ENCODE measurements at regions not wholly inside any gene's neighbourhood (a gene's known extent, or its start where the extent isn't known, plus 50 kb on each side); places are given as distances from the start of the nearest gene placed in this dataset.

DNA sequence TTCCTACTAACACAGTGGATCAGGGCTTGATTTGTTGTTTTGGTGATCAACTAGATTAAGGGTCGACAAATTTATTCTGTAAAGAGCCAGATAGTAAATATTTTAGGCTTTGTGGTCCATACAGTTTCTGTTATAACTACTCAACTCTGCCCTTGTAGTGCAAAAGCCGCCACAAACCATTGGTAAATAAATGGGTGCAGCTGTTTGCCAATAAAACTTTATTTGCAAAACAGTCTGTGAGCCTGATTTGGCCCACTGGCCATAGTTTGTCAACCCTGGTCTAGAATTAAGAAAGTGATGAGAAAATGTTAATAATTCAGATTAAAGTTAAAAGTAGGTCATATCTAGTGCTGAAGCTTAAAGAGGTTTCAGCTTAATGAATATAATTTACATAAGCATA lies 84.0 kb upstream of the TRIM2 start:
- no peak for DNase-seq (ENCODE audit: extremely low read depth in 1 of 11, low read depth in 9 of 11, low spot score in 4 of 11)

DNA sequence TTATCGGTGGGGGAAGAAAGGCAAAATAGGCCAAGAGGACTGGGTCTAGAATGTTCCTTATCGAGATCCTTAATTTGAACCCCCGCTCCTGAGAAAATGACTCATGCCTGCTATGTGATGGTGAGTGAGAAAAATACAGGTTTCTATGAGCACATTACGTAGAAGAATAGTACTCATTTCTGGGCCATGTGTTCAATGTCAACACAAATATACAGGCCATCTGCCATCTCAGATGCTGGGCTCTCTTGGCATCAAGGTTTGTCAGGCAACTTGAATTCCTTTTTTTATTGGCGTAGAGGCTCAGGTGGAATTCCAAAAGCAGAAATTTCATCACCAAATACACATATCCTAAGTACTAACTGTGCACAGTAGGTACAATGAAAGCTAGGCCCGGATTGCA lies 81.4 kb upstream of the TRIM2 start:
- no peak for DNase-seq (ENCODE audit: extremely low read depth in 1 of 11, low read depth in 9 of 11, low spot score in 4 of 11)

DNA sequence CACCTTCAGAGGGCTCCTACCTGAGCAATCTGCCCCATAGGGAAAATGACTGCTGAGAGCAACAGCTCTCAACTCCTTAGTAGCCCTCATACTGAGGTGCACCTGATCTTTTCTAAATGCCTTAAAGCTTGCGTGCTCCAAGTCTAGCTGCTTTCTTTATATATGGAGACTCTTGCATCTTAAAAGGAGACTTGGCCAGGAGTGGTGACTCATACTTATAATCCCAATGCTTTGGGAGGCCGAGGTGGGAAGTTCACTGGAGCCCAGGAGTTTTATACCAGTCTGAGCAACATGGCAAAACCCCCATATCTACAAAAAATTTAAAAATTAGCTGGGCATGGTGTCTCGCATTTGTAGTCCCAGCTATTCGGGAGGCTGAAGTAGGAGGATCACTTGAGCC lies 78.1 kb upstream of the TRIM2 start:
- DNase-seq (ENCODE audit: extremely low read depth in 1 of 11, low read depth in 9 of 11, low spot score in 4 of 11) = no peak

DNA sequence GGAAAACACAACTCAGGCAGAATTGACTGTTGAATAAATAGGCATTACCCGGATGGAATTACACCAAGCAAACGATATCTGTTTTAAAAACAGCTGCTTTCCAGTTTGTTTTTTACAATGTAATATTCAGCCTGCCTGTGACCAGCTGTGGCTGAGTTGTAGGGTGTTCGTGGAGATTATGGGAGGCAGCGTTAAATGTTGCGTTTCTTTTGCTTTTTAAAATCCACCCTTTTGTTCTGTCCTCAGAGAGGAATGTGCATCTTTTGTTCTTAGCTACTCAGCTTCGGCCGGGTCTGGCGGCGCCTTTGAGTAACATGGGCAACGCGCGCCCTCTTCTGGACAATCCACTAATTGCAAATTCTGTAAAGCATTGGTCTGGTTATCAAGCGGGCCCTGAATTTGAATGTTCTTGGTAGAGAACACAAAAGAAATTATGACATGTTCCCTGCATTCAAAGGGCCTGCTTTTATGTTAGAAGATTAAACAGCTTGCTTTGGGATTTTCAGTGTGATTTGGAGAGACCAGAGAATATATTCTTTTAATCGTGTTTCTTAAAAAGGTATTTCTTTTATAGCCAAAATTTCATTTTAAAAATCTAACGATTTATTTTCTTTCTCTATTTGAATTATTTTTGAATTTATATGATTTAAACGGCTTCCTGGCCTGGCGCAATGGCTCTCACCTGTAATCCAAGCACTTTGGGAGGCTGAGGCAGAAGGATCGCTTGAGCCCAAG lies 76.3 kb upstream of the TRIM2 start:
- DNase-seq (ENCODE audit: extremely low read depth in 1 of 11, low read depth in 9 of 11, low spot score in 4 of 11) = peak; percentile 71 to 90 (median 84)

DNA sequence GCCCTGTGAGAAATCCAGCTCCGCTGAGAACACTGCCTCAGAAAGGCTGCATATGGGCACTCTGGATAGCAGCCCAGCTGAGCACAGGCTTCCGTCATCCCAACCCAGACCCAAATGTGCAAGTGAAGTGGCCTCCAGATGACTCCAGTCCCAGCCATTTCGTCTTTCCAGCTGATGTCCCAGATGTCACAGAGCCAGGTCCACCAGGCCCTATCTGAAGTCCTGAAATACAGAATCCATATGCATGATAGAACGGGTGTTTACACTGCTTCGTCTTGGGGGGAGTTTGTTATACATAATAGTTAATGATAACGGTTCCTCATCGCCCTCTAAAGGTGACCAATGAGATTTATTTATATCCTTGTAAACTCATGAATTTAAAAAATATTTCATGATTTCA lies 72.6 kb upstream of the TRIM2 start:
- DNase-seq (ENCODE audit: extremely low read depth in 1 of 11, low read depth in 9 of 11, low spot score in 4 of 11) = no peak

DNA sequence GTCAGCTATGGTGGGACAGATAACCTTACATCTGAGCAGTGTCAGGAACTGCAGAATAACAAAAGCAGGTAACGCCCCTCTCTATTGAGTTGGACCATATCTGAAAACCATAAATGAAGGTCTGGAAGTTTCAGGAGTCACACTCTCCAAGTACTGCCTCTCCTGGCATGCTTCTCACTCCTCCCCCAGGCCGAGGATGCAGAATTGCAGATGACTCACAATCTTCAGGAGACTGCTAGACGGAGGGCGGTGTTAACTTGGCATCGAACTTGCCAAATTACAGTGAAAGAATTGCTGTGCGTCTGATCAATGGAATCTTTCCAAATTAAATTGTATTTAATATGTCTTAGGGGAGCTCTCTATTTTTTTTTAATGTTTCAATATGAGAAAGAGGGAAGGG lies 67.1 kb upstream of the TRIM2 start:
- no peak for DNase-seq (ENCODE audit: extremely low read depth in 1 of 11, low read depth in 9 of 11, low spot score in 4 of 11)

DNA sequence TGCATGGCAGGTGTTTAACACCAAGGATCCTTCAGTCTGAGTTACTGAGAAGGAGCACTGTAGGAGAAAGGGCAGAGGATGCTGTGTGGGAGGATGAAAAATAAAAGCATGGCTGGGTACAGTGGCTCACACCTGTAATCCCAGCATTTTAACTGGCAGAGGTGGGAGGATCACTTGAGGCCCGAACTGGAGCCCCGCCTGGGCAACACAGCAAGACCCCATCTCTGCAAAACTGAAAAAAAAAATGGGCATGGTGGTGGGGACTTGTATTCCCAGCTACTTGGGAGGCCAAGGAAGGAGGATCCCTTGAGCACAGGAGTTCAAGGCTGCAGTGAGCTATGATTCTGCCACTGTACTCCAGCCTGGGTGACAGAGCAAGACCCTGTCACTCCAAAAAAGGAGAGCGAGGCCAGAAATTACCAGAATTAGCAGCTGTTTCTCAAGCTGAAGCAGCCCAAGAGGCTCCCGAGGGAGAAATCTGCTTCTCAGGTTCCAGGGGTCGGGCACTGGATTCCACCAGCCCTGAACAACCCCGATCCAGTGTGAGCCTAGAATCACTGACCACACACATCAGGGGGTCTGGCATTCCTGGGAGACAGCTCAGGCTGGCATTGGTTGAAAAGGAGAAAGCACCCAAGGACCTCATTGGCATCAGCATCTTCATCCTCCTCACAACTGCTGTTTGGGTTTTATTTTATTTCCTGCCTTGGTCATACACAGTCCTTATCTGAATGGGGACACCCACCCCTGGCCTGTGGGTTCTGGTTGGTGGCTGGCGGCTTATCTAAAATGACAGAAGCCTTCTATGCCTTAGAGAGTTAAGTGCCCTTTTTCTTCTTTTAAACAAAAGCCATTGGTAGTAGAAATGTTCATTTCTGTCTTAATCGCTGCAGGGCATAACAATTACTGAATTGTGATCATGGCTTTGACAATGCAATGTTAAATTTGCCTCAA lies 66.3 kb upstream of the TRIM2 start:
- DNase-seq (ENCODE audit: extremely low read depth in 1 of 11, low read depth in 9 of 11, low spot score in 4 of 11) = no peak

DNA sequence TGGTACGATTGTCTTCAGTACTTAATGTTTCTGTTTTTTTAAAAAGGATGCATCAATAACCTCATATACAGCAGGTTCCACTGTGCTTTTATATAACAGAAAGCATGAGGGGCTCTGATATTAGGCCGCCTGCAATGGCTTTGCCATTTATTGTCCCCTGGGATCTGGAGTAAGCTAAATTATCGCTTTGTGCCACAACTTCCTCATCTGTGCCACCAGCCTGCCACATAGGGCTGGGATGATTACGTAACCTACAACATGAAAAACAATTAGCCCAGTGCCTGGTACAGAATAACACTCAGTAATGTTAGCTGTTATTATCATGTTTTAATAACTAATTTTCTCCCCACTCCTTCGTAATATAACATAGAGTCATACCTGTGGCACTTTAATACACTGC lies 65.5 kb upstream of the TRIM2 start:
- DNase-seq (ENCODE audit: extremely low read depth in 1 of 11, low read depth in 9 of 11, low spot score in 4 of 11) = no peak

DNA sequence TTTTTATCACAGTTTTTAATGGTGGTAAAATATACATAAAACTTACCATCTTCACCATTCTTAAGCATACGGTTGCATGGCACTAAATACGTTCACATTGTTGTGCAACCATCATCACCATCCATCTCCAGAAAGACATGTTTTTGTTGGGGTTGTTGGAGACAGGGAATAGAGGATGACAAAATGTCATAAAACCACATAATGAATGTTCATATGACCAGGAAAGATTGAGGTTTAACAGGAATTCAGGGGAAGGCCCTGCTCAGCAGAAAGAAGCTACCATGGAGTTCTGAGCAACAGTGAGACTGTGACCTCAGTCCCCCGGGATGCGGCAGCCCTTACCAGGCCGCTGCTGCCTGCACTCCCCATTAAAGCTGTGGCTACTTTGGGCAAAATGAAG lies 63.9 kb upstream of the TRIM2 start:
- DNase-seq (ENCODE audit: extremely low read depth in 1 of 11, low read depth in 9 of 11, low spot score in 4 of 11) = no peak

DNA sequence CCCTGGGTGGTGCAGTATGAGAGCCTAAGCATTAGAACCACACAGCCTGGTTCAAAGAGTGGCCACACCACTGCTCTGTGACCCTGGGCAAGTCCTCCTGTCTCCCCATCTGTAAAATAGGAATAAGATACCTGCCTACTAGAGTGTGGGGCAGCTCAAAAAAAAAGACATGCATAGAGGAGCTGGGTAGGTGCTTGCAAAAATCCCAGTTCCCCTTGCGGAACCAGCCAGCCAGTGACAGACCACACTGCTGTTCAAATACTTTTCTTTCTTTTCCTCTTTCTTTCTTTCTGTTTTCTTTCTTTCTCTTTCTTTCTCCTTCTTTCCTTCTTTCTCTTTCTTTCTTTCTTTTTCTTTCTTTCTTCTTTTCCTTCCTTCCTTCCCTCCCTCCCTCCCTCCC lies 63.0 kb upstream of the TRIM2 start:
- no peak for DNase-seq (ENCODE audit: extremely low read depth in 1 of 11, low read depth in 9 of 11, low spot score in 4 of 11)

DNA sequence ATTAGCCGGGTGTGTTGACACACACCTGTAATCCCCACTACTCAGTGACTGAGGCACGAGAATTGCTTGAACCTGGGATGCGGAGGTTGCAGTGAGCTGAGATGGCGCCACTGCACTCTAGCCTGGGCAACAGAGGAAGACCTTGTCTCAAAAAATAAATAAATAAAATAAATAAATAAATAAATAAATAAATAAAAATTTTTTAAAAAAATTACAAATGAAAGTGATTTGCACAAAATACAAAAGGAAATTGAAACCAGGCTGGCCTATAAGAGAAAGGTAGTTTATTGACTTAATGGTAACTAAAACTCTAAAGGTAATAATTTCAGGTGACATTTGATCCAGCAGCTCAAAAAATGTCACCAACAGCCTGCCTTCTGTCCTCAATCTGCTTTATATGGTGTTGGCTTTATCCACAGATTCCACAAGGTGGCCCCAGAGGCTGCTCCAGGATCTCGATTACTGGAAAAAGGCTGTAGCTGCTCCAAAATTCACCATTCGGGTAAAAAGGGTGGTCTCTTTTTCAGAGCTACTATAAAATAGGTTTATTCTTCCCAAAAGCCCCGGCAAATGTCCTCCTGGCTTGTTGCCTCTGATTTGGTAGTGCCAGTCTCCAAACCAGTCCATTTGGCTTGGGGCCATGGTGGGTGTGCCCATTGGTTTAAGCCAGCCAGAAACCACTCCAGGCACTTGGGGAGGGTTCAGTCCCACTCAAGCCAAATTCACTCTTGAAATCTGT lies 61.4 kb upstream of the TRIM2 start:
- DNase-seq (ENCODE audit: extremely low read depth in 1 of 11, low read depth in 9 of 11, low spot score in 4 of 11) = peak in 10 of 11 donors; percentile 54 to 85 (median 70)

DNA sequence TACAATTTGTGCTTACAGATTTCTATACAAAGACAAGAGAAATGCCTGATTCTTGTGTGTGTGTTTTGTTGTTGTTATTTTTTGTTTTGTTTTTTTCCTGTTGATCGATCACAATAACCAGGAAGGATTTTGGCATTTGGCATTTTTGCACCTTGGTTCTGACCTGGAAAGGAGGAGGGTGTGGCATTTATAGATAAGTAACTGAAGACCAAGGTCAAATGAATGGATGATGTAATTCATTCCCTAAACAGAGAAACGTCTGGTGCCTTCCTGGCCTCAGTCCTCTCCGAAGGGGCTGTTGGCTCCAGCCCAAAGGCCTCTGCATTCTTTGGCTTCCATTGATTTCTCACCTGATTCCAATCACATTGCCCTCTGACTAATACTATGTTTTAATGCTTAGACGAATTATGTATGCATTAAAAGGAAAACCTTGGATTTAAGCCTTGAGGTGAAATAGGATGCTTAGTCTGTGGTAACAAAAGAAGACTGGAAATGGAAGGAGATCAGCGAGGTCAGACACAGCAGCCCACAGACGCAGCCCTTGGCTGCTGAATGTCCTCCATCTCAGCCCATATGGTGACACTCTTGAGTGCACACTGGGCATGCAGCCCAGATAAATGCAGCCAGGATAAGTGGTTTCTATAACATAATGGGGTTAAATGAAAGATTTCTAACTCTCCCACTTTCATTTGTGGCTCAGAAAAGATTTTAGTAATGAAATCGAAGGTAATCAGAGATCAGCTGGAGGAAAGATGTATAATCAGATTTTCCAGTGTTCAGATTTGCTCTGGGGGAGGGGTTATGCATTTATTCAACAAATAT lies 60.5 kb upstream of the TRIM2 start:
- peak in 6 of 11 donors; percentile 26 to 52 (median 46) for DNase-seq (ENCODE audit: extremely low read depth in 1 of 11, low read depth in 9 of 11, low spot score in 4 of 11)

DNA sequence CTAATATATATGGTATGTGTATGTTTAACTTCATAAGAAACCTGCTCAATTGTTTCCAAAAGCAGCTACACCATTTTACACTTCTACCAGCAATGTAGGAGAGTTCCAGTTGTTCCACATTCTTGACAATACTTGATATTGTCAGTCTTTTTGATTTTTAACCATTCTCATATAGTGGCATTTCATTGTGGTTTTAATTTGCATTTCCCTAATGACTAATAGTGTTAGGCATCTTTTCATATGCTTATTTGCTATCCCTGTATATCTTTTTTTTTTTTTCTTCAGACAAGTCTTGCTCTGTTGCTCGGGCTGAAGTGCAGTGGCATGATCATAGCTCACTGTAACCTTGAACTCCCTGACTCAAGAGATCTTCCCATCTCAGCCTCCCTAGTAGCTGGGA lies 58.2 kb upstream of the TRIM2 start:
- DNase-seq (ENCODE audit: extremely low read depth in 1 of 11, low read depth in 9 of 11, low spot score in 4 of 11) = no peak

DNA sequence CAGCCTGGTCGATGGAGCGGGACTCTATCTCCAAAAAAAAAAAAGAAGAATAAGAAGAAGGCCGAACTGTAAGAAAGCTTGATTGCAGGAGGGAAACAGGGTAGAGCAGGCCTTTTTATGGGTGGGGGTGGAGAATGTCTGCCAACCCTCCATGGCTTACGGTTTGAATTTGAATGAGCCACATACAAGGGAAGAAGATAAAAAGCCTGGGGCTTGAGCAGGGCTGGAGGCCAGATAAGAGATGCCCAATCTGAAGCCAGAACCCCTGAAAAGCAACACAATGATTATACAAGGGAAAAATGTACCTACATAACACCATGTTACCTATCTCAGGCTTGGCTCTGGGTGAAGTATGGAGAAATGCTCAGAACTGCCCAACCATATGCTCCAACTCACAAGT lies 57.3 kb upstream of the TRIM2 start:
- no peak for DNase-seq (ENCODE audit: extremely low read depth in 1 of 11, low read depth in 9 of 11, low spot score in 4 of 11)

DNA sequence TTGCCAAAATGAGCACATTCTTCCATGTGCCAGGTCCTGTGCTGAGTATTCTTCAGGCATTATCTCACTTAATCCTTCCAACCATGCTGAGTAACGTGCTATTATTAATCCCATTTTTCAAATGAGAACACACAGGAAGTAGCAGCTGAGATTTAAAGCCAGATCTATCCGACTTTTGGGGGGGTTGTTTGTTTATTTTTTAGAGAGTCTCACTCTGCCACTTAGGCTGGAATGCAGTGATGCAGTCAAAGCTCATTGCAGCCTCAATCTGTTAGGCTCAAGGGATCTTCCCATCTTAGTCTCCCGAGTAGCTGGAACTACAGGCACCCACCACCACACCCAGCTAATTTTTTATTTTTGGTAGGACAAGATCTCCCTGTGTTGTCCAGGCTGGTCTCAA lies 55.5 kb upstream of the TRIM2 start:
- no peak for DNase-seq (ENCODE audit: extremely low read depth in 1 of 11, low read depth in 9 of 11, low spot score in 4 of 11)

DNA sequence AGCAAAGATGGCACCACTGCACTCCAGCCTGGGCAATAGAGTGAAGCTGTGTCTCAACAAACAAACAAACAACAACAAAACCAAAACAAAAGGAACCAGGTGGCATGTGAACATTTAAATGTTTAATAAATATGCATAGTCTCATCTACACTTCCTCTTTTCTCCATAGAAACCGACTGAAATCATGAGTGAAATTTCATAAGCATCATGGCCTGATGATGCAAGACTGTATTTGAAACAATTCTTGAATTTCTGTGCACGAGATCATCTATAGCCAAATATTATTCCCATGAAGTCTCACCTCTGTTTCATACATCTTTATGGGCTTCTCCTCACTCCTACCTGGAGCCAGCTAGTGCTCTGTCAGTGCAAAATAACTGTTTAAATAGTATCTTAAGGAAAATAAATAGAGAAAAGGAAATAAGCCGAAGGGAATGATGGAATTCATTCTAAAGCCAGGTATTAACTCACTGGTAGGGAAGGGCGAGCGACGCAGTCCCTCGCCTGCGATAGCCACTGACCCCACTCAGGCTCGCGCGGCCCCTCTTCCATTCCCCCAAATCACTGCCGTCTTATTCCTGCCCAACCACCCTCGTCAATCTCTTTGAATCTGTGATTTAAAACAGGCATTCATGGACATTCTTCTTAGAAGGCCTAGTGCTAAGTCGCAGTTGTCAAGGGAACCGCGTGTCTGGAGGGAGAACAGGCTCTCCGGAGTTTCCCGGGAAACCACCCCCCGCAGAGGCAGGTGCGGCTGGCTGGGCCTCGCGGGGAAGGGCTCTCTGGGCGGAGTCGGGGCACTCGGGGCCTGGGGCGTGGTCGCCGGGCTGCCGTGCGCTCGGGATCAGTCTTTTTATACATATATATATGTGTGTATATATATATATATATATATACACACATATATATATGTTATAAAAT lies 52.4 kb upstream of the TRIM2 start:
- peak in 10 of 11 donors; percentile 67 to 89 (median 78) for DNase-seq (ENCODE audit: extremely low read depth in 1 of 11, low read depth in 9 of 11, low spot score in 4 of 11)

DNA sequence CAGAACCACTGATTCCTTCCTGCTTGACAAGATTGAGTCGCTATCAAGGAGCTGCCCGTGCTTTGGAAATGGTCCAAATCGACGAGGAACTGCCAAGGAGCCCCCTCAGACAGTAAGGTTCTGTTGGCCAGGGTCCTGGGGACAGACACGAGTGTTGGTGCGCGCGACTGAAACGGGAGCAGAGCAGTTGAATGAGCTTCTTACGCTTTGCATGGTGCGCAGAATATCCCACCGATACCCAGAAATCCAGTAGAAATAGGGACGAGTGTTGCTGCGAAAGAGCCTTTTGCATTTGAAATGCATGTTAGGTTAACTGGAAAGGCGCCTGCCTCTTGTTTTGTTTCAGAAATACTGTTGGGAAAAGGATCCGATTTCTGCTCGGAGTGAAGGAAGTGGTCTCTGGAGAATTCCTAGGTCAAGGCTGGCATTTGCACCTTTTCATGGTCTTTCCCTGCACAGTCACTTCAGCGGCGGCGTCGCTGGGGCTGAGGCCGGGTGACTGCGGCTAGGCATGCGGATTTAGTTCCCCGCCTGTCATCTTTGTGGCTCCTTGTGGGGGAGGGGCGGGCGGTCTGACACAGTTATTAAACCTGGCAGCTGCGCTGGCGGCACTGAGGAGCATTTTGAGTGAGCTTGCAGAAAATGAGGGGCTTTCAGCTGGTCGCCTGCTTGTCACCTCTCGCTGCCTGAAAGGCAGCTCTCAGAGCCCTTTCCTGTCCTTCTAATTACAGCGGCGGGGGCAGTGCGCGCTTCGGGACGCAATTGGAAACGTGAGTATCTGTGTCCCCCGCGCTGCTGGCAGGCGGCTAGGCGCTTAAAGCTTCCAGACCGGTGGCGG lies 51.5 kb upstream of the TRIM2 start:
- DNase-seq (ENCODE audit: extremely low read depth in 1 of 11, low read depth in 9 of 11, low spot score in 4 of 11) = peak in 7 of 11 donors; percentile 15 to 50 (median 38)

Data from renal cortex interstitium (tissue), 11 donors.